H1 (cell line): ENCODE measurements at regions not wholly inside any gene's neighbourhood (a gene's known extent, or its start where the extent isn't known, plus 50 kb on each side); places are given as distances from the start of the nearest gene placed in this dataset.

Source experiments
- BRCA1 ChIP-seq: IDR thresholded peaks from 2 replicates; pipeline ENCODE4 v1.6.1; 2012; ENCODE audit warnings: low read depth, low read length, improper control_type of control experiment
- CBX8 ChIP-seq: fragments of 300-800, 300-1000 bp; sonication (generic); IDR thresholded peaks from 2 replicates; pipeline ENCODE4 v1.7.1; 2016; ENCODE audit warnings: low read depth, low read length, borderline replicate concordance
- CEBPB ChIP-seq: IDR thresholded peaks from 2 replicates; pipeline ENCODE4 v1.6.1; 2012; ENCODE audit warnings: low read depth, low read length
- EZH2 ChIP-seq: fragments of 200-600 bp; sonication (generic); IDR thresholded peaks from 2 replicates; pipeline ENCODE4 v1.7.1; 2012; ENCODE audit warnings: low read depth, mild to moderate bottlenecking, moderate library complexity, low read length, inconsistent platforms; ENCODE audit not compliant: severe bottlenecking
- HDAC2 ChIP-seq, 2 experiments: fragments of 300-600 bp in 1 of 2; sonication (generic) in 1 of 2; IDR thresholded peaks; 2 replicates each; pipeline ENCODE4 v1.6.1; 2011 to 2012; ENCODE audit warnings: low read depth in 2 of 2, low read length in 2 of 2, mild to moderate bottlenecking in 2 of 2, moderate library complexity in 2 of 2, borderline replicate concordance in 1 of 2, inconsistent platforms in 1 of 2
- JUND ChIP-seq: IDR thresholded peaks from 2 replicates; pipeline ENCODE4 v1.6.1; 2011; ENCODE audit warnings: mild to moderate bottlenecking, improper control_type of control experiment, low read length
- POLR2A ChIP-seq, 2 experiments: IDR thresholded peaks; 1 replicate in 1 of 2; 2 replicates in 1 of 2; pipeline ENCODE4 v1.6.1; 2011; ENCODE audit warnings: low read depth in 2 of 2, low read length in 2 of 2, mild to moderate bottlenecking in 2 of 2; ENCODE audit errors: control extremely low read depth in 1 of 2
- SIRT6 ChIP-seq: IDR thresholded peaks from one replicate; pipeline ENCODE4 v1.7.1; 2012; ENCODE audit warnings: low read length, inconsistent platforms
- SP2 ChIP-seq: IDR thresholded peaks from 2 replicates; pipeline ENCODE4 v1.6.1; 2012; ENCODE audit warnings: mild to moderate bottlenecking, low read length, inconsistent platforms
- TBP ChIP-seq: IDR thresholded peaks from 2 replicates; pipeline ENCODE4 v1.6.1; 2011; ENCODE audit warnings: low read depth, low read length, improper control_type of control experiment
- TEAD4 ChIP-seq: IDR thresholded peaks from 2 replicates; pipeline ENCODE4 v1.6.1; 2012; ENCODE audit warnings: low read depth, low read length, inconsistent platforms, mixed read lengths
- TF ChIP-seq, protein P1 (sequence below): IDR thresholded peaks from 2 replicates; pipeline ENCODE4 v1.6.1; 2012; ENCODE audit warnings: inconsistent platforms
- TF ChIP-seq, protein P2 (sequence below), 3 experiments: IDR thresholded peaks; 1 replicate in 2 of 3; 2 replicates in 1 of 3; pipeline versions ENCODE4 v1.5.1 to v1.6.1; 2011; ENCODE audit warnings: low read length in 3 of 3, mild to moderate bottlenecking in 3 of 3, inconsistent platforms in 2 of 3, low read depth in 1 of 3, moderate library complexity in 1 of 3; ENCODE audit not compliant: insufficient read depth in 1 of 3; ENCODE audit errors: control extremely low read depth in 1 of 3
- TF ChIP-seq, protein P3 (sequence below): IDR thresholded peaks from 2 replicates; pipeline ENCODE4 v1.6.1; 2011; ENCODE audit warnings: low read length, improper control_type of control experiment

DNA sequence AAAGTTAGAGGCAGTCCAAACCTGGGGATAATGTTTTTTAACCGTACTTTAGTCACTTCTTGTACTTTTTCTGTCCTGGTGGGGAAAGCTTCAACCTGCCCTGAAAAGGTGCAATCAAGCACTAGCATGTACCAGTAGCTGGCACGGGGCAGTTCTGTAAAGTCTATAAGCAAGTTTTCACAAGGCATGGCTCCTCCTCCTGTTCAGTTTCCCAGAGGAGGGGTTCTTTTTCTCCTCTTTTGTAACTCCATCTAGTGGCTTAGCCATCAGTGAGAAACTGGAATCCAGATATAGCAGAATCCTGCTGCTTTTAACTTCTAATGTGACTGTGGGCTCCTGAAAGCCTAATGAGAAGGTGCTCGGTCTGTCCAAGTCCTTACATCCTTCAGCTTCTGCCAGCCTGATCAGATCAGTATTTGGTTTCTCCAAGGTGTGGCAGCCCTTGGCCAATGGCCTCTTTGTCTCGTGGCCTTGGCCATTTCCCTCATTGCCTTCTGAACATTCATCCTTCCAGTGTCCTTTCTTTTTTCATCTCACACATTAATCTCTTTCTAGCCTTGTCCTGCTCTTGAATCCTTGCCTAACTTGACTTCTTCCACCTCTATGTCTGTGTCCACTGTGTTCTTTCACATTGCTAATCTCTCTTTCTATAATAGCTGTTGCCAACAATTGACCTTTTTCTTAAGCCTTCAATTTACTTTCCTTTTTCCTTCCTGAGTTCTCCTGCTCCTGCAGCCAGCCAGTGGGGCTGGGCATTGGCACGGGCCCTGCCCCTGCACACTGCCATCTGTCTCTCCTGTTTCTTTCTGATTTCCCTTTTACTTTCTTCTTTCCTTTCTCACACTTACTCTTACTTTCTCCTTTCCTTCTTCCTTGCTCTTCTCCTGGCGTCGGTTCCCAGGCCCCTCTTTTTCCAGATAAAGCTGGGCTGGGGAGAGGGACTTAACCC lies 222.0 kb upstream of the SYNCRIP start:
- TF ChIP-seq EZH2 (no peak), CBX8 (no peak), TEAD4 (no peak), POLR2A (IDR thresholded peaks at IDR 0.05; ENCODE audit: control extremely low read depth in 1 of 2, low read depth in 2 of 2, low read length in 2 of 2) (no peak), CEBPB (no peak), JUND (no peak), HDAC2 (IDR thresholded peaks at IDR 0.05; ENCODE audit: borderline replicate concordance in 1 of 2, low read depth in 2 of 2, low read length in 2 of 2) (no peak), BRCA1 (no peak), SIRT6 (no peak), TBP (no peak), SP2 (no peak)
- TF ChIP-seq, protein P1, sequence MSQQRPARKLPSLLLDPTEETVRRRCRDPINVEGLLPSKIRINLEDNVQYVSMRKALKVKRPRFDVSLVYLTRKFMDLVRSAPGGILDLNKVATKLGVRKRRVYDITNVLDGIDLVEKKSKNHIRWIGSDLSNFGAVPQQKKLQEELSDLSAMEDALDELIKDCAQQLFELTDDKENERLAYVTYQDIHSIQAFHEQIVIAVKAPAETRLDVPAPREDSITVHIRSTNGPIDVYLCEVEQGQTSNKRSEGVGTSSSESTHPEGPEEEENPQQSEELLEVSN: no peak
- TF ChIP-seq, protein P2, sequence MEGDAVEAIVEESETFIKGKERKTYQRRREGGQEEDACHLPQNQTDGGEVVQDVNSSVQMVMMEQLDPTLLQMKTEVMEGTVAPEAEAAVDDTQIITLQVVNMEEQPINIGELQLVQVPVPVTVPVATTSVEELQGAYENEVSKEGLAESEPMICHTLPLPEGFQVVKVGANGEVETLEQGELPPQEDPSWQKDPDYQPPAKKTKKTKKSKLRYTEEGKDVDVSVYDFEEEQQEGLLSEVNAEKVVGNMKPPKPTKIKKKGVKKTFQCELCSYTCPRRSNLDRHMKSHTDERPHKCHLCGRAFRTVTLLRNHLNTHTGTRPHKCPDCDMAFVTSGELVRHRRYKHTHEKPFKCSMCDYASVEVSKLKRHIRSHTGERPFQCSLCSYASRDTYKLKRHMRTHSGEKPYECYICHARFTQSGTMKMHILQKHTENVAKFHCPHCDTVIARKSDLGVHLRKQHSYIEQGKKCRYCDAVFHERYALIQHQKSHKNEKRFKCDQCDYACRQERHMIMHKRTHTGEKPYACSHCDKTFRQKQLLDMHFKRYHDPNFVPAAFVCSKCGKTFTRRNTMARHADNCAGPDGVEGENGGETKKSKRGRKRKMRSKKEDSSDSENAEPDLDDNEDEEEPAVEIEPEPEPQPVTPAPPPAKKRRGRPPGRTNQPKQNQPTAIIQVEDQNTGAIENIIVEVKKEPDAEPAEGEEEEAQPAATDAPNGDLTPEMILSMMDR (IDR thresholded peaks at IDR 0.05; ENCODE audit: control extremely low read depth in 1 of 3, insufficient read depth in 1 of 3, low read depth in 1 of 3, low read length in 3 of 3): no peak
- TF ChIP-seq, protein P3, sequence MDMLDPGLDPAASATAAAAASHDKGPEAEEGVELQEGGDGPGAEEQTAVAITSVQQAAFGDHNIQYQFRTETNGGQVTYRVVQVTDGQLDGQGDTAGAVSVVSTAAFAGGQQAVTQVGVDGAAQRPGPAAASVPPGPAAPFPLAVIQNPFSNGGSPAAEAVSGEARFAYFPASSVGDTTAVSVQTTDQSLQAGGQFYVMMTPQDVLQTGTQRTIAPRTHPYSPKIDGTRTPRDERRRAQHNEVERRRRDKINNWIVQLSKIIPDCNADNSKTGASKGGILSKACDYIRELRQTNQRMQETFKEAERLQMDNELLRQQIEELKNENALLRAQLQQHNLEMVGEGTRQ: no peak
